K562 (cell line): ENCODE measurements at regions not wholly inside any gene's neighbourhood (a gene's known extent, or its start where the extent isn't known, plus 50 kb on each side); places are given as distances from the start of the nearest gene placed in this dataset.

Experiments
- ATAC-seq: fragments of 200-7000 bp; cut with Tn5 transposase; 3 replicates; pipeline ENCODE4 v1.9.1; 2020; ENCODE audit warnings: moderate library complexity
- BruUV-seq: library from RNA; stranded (reverse); fragments of 400-500 nt; replicated peaks from 2 replicates; lab custom pipeline; 2021; lab: Mats Ljungman, UMichigan
- CTCF ChIA-PET: fragments of 300-600 bp; formaldehyde crosslinking; extraction: SDS; loops from one replicate; lab custom pipeline; 2021; ENCODE audit warnings: low intra/inter-chr PET ratio; lab: Yijun Ruan, JAX
- POLR2A ChIA-PET: fragments of 300-600, 350-650 bp; sonication (Branson Sonifier 250); formaldehyde crosslinking; extraction: SDS; loops from one replicate; lab custom pipeline; 2021; ENCODE audit warnings: antibody characterized with exemption, inconsistent platforms; lab: Yijun Ruan, JAX
- DNase-seq, 4 experiments: peaks; one replicate each; pipeline versions ENCODE4 v3.0.0 to v3.0.0-alpha.2; 2011 to 2018; ENCODE audit warnings: low spot score in 3 of 4, mixed read lengths in 3 of 4; ENCODE audit errors: extremely low read depth in 1 of 4
- FAIRE-seq: peaks from 2 replicates; lab custom pipeline; 2011; peaks lifted over from hg19 to GRCh38; lab: Jason Lieb, UNC
- H2AFZ ChIP-seq: 2 replicates; pipeline ENCODE4 v1.6.0; 2011; ENCODE audit warnings: low read depth, low read length, control low read depth, inconsistent platforms
- H3K27ac ChIP-seq: fragments of 200-600 bp; 3 replicates; pipeline ENCODE4 v1.8.0; 2011; ENCODE audit warnings: low read depth, mild to moderate bottlenecking, control low read depth, inconsistent platforms, low read length, moderate library complexity, mixed read lengths; ENCODE audit errors: extremely low read depth
- H3K27me3 ChIP-seq, 2 experiments: fragments of 300-600 bp in 1 of 2; 2 replicates in 1 of 2; 3 replicates in 1 of 2; pipeline versions ENCODE4 v1.6.0 to v1.8.0; 2011; ENCODE audit warnings: inconsistent platforms in 2 of 2, low read length in 2 of 2, mild to moderate bottlenecking in 1 of 2, mixed read lengths in 1 of 2, moderate library complexity in 1 of 2; ENCODE audit not compliant: control insufficient read depth in 2 of 2, insufficient read depth in 2 of 2
- H3K36me3 ChIP-seq: fragments of 300-600 bp; 3 replicates; pipeline ENCODE4 v1.8.0; 2011; ENCODE audit warnings: mild to moderate bottlenecking, low read length, inconsistent platforms; ENCODE audit not compliant: control insufficient read depth, insufficient read depth
- H3K4me1 ChIP-seq, 2 experiments: fragments of 200-600 bp in 1 of 2; replicated peaks in 1 of 2; 2 replicates in 1 of 2; 3 replicates in 1 of 2; pipeline versions ENCODE4 v1.5.1 to v1.8.0; 2011; ENCODE audit warnings: inconsistent platforms in 2 of 2, low read length in 2 of 2, mild to moderate bottlenecking in 1 of 2, mixed read lengths in 1 of 2, moderate library complexity in 1 of 2; ENCODE audit not compliant: control insufficient read depth in 2 of 2, insufficient read depth in 2 of 2
- H3K4me2 ChIP-seq: 2 replicates; pipeline ENCODE4 v1.6.1; 2011; ENCODE audit warnings: low read length, control low read depth, inconsistent platforms, mixed read lengths; ENCODE audit not compliant: insufficient read depth
- H3K4me3 ChIP-seq: fragments of 200-600 bp; sonication (generic), shearing (Covaris generic); 2 replicates; pipeline ENCODE4 v1.5.1; 2016; ENCODE audit warnings: control low read depth, inconsistent platforms
- H3K79me2 ChIP-seq: fragments of 200-600 bp; 3 replicates; pipeline ENCODE4 v1.8.0; 2011; ENCODE audit warnings: low read length, inconsistent platforms; ENCODE audit not compliant: control insufficient read depth, insufficient read depth
- H3K9ac ChIP-seq, 2 experiments: 2 replicates each; pipeline versions ENCODE4 v1.6.0 to v1.6.1; 2011; ENCODE audit warnings: low read depth in 2 of 2, low read length in 2 of 2, control low read depth in 1 of 2, inconsistent platforms in 1 of 2, mild to moderate bottlenecking in 1 of 2, mixed read lengths in 1 of 2; ENCODE audit not compliant: insufficient read depth in 1 of 2
- H3K9me1 ChIP-seq: one replicate; pipeline ENCODE4 v1.6.0; 2011; ENCODE audit warnings: inconsistent platforms, mild to moderate bottlenecking, low read length, moderate library complexity; ENCODE audit not compliant: control insufficient read depth, insufficient read depth
- H3K9me3 ChIP-seq: replicated peaks from 2 replicates; pipeline ENCODE4 v1.5.1; 2011; ENCODE audit warnings: low read depth, low read length, inconsistent platforms; ENCODE audit not compliant: control insufficient read depth, insufficient read depth
- H4K20me1 ChIP-seq: replicated peaks from 2 replicates; pipeline ENCODE4 v1.6.1; 2011; ENCODE audit warnings: low read length, inconsistent platforms, mixed read lengths; ENCODE audit not compliant: control insufficient read depth, insufficient read depth
- CLOCK ChIP-seq: fragments of 250-450 bp; sonication (Bioruptor Pico); IDR thresholded peaks from 2 replicates; pipeline ENCODE4 v1.4.0; 2020; ENCODE audit warnings: mild to moderate bottlenecking, moderate library complexity, borderline replicate concordance
- GABPB2 ChIP-seq: fragments of 250-450 bp; sonication (Bioruptor Pico); conservative IDR thresholded peaks from 2 replicates; pipeline ENCODE4 v1.5.1; 2021; ENCODE audit warnings: mild to moderate bottlenecking
- LARP7 ChIP-seq: fragments of 450-650 bp; IDR thresholded peaks from 2 replicates; pipeline ENCODE4 v1.6.1; 2016
- MAFF ChIP-seq: IDR thresholded peaks from 2 replicates; pipeline ENCODE4 v1.6.1; 2012; ENCODE audit warnings: low read length, improper control_type of control experiment
- NELFE ChIP-seq: IDR thresholded peaks from 2 replicates; pipeline ENCODE4 v1.6.1; 2011; ENCODE audit warnings: mild to moderate bottlenecking; ENCODE audit not compliant: insufficient read depth, insufficient read length
- NR2C1 ChIP-seq, 2 experiments: fragments of 450-650 bp; IDR thresholded peaks; 2 replicates each; pipeline ENCODE4 v1.6.1; 2017; ENCODE audit warnings: mild to moderate bottlenecking in 2 of 2, antibody characterized with exemption in 1 of 2, inconsistent platforms in 1 of 2, missing compliant biosample characterization in 1 of 2, missing genetic modification characterization in 1 of 2
- PRDM10 ChIP-seq: fragments of 450-650 bp; IDR thresholded peaks from 2 replicates; pipeline ENCODE4 v1.6.1; 2018; ENCODE audit not compliant: partially characterized antibody
- RBM14 ChIP-seq: fragments of 200-400 bp; formaldehyde crosslinking; IDR thresholded peaks from 2 replicates; pipeline ENCODE4 v1.6.1; 2018; ENCODE audit warnings: low read depth, mild to moderate bottlenecking, low read length, moderate library complexity, borderline replicate concordance; ENCODE audit not compliant: insufficient read depth
- RBM15 ChIP-seq: fragments of 200-400 bp; formaldehyde crosslinking; IDR thresholded peaks from 2 replicates; pipeline ENCODE4 v1.6.1; 2018; ENCODE audit warnings: mild to moderate bottlenecking, low read length, moderate library complexity; ENCODE audit not compliant: insufficient read depth
- SMAD2 ChIP-seq: fragments of 150-350 bp; IDR thresholded peaks from 2 replicates; pipeline ENCODE4 v1.6.1; 2014; ENCODE audit warnings: low read depth, mild to moderate bottlenecking, low read length
- SMARCE1 ChIP-seq: fragments of 450-650 bp; IDR thresholded peaks from 2 replicates; pipeline ENCODE4 v1.7.1; 2016; ENCODE audit warnings: mild to moderate bottlenecking
- TRIM24 ChIP-seq, 2 experiments: fragments of 450-650 bp; IDR thresholded peaks; 2 replicates each; pipeline ENCODE4 v1.6.1; 2016
- ZNF41 ChIP-seq: fragments of 250-450 bp; sonication (Bioruptor Pico); conservative IDR thresholded peaks from 2 replicates; pipeline ENCODE4 v1.4.0; 2020; ENCODE audit warnings: mild to moderate bottlenecking
- ZNF512 ChIP-seq: IDR thresholded peaks from 2 replicates; pipeline ENCODE4 v1.6.1; 2016; ENCODE audit warnings: missing genetic modification characterization, missing compliant biosample characterization
- ZNF551 ChIP-seq: fragments of 250-450 bp; sonication (Bioruptor Pico); IDR thresholded peaks from 2 replicates; pipeline ENCODE4 v1.5.0; 2021; ENCODE audit warnings: mild to moderate bottlenecking, moderate library complexity
- WGBS: fragments of 100-300 bp; shearing (Covaris generic); methylation state at CpG from one replicate; pipeline ENCODE4 v1.1.6; 2016; ENCODE audit warnings: low coverage, mixed read lengths; ENCODE audit not compliant: insufficient coverage; ENCODE audit errors: missing lambda C conversion rate; 5-methylcytosine and 5-hydroxymethylcytosine counted together
- in situ Hi-C: fragments of 300-500 bp; cut with MboI; formaldehyde crosslinking; loops from 4 replicates; pipeline ENCODE4 v1.15.0; 2018; ENCODE audit warnings: inconsistent platforms, mixed read lengths
- intact Hi-C: fragments of 100-400 bp; cut with micrococcal nuclease; formaldehyde crosslinking; loops from 2 replicates; pipeline ENCODE4 v1.14.2; 2022

GRCh38 chr21:35343046-35343819, 294.1 kb upstream of the RUNX1 start:
- ChIA-PET CTCF (no interaction called here), POLR2A (no interaction called here)
- Histone ChIP-seq H3K27me3 (no peaks in the 10 kb centered on the region), H3K9me3 (no peaks in the 10 kb centered on the region), H3K4me2 (peak overlapping the region; percentile 34; the same call in 1 of the 2 replicates), H3K36me3 (no peaks in the 10 kb centered on the region), H3K4me1 (peaks cover 0 to 39% of the 10 kb centered on the region in 2 experiments; a peak in 3 of 5 replicates), H4K20me1 (no peaks in the 10 kb centered on the region), H2AFZ (peak overlapping the region; percentile 60; the same call in 1 of the 2 replicates), H3K4me3 (no peak overlapping the region), H3K9ac (no peak overlapping the region; a peak in 1 of 4 replicates), H3K9me1 (no peaks in the 10 kb centered on the region), H3K79me2 (no peaks in the 10 kb centered on the region), H3K27ac (no peak overlapping the region)
- intact Hi-C loops: no loop called here
- BruUV-seq: no TSS peak
- 33% methylated on average over 6 of the region's 6 CpGs for WGBS
- peak in 2 of 4 experiments; percentile 46 to 49 for DNase-seq
- in situ Hi-C loops: no loop called here
- no peak for ATAC-seq
- no peak for FAIRE-seq
- TF ChIP-seq SMARCE1 (peak; percentile 66), CLOCK (CRISPR knock-in tag) (no peak), MAFF (peak; percentile 14; the same call in 1 of the 2 replicates), SMAD2 (no peak), NR2C1 (IDR thresholded peaks at IDR 0.05) (no peak), NR2C1 (tag; IDR thresholded peaks at IDR 0.05) (no peak), GABPB2 (CRISPR knock-in tag) (no peak), NELFE (no peak), PRDM10 (no peak), RBM15 (no peak), LARP7 (no peak), ZNF512 (tag) (no peak), TRIM24 (IDR thresholded peaks at IDR 0.05) (peak in 1 of 2 experiments; percentile 27; a peak in 1 of 4 replicates), ZNF41 (CRISPR knock-in tag) (no peak), RBM14 (no peak), ZNF551 (no peak)
